ENCODE measurements at regions not wholly inside any gene's neighbourhood (a gene's known extent, or its start where the extent isn't known, plus 50 kb on each side); places are given as distances from the start of the nearest gene placed in this dataset.

GRCh38 chr2:228653884-228654283, 472.4 kb upstream of the SPHKAP start:
- no peak for DNase-seq (ENCODE audit: low read depth)

DNA sequence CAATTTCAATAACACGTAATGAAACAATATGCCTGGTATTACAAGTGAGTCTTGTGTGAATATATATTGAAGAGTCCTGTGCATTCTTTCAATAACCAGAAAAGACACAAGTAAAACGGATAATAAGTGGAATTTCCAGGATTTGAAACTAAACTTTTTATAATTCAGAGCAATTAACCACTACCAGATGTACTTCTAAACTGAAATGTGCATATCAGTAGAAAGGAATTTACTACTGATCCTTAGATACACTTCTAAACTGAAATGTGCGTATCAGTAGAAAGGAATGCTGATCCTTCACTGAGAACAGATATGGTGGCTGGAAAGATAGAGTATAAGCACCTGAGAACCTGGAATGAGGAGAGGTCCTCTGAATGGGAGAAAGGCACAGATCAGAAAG, 470.9 kb upstream of the SPHKAP start:
- no peak for DNase-seq (ENCODE audit: low read depth)

GRCh38 chr2:228649876-228650275, 468.4 kb upstream of the SPHKAP start:
- DNase-seq (ENCODE audit: low read depth), result no peak

DNA sequence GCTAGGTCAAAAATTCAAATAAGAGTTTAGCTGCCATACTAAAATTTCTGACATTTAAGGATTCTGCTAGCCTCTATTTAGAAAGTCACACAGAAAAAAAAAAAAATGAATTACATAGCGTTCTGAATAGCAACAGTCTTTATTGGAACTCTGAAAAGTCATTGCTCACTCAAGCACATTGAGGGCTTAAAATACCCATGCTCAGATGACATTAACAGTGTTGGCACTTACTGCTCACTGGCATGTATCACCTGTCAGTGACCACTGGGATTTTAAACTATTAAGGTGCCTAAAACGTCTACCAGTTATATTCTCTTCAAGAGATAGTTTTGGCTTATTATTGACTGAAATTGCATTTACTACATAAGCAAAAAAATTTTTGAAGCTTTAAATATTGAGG, 468.0 kb upstream of the SPHKAP start:
- DNase-seq (ENCODE audit: low read depth), result no peak

GRCh38 chr2:228648541-228648940, 467.1 kb upstream of the SPHKAP start:
- DNase-seq (ENCODE audit: low read depth), result no peak

DNA sequence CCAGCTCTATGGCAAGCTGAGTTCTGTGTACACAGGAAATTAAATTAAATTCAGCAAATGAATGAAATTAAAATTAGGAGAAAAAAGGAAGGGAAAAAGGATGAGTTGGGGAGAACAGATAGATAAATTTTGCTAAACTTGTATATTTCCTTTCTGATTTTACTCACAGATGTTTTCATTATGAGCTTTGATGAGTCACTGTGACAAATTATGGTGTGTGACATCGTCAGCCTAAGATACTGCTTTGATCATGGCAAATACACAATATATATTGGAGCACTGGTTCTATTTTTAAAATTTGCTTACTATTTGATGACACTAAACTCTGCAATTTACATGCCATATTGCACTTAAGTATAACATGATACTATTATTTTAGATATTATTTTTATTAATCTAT, 464.6 kb upstream of the SPHKAP start:
- peak; percentile 23 for DNase-seq (ENCODE audit: low read depth)

DNA sequence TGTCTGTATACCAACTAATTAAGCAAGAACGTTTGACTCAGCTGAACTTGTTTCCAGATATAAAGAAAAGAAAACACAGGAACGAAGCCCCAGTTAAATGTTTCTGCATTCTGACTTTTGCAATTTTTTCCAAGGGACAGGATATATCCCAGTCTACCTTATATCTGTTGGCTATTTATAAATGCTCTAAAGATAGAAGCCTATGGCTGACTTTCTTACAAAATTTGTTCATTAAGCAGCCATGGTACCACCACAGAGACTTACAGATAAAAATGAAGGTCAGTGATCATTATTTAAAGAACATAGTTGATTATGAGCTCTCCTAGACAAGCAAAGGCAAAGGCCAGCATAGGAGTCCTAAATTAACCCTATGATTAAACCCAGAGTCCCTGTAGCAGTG, 462.7 kb upstream of the SPHKAP start:
- no peak for DNase-seq (ENCODE audit: low read depth)

DNA sequence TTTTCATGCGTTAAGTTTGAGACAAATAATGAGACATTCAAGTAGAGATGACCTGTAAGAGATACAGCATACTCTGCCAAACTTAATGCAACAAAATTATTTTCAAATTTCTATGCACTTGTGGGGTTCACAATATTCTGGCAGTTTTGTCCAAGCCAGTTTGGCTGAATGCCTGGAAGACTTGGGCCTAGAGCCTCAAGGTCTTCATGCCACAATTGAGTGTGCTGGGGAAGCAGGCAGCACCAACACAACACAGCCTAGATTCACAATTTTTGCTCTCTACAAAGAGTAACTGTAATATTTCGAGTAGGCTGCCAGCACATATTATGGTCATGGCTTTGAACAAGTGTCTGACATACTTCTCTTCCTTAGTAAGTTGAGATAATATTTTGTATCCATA, 461.4 kb upstream of the SPHKAP start:
- DNase-seq (ENCODE audit: low read depth), result no peak

- no peak for DNase-seq (ENCODE audit: low read depth)
Measured at GRCh38 chr2:228630786-228631185, 449.3 kb upstream of the SPHKAP start.

- DNase-seq (ENCODE audit: low read depth), result no peak
Measured at GRCh38 chr2:228629251-228629650, 447.8 kb upstream of the SPHKAP start.

DNA sequence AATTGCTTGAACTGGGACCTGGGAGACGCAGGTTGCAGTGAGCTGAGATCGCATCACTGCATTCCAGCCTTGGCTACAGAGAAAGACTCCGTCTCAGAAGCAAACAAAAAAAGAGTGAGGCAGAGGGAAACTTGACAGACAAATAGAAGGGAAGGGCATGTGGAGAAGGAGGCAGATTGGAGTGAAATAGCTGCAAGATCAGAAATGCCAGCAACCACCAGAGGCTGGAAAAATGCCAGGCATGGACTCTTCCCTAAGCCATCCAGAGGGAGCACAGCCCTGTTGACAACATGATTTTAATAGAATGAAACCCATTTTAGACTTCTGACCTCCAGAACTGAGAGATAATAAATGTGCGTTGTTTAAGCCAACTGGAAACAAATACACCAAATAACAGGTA, 447.2 kb upstream of the SPHKAP start:
- no peak for DNase-seq (ENCODE audit: low read depth)

DNA sequence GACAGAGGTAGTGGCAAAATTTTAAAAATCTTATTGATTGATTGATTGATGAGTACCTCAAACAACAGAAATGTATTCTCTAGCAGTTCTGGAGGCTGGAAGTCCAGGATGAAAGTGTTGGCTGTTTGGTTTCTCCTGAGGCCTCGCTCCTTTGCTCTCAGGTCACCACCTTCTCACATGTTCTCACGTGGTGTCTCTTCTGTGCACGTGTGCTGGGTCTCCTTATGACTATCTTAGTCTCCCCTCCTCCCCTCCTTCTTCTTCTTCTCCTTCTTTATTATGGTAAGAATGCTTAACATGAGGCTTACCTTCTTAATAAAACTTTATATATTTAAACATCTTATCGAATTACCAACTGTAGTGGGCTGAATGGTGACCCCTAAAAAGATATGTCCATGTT, 446.0 kb upstream of the SPHKAP start:
- DNase-seq (ENCODE audit: low read depth), result no peak

DNA sequence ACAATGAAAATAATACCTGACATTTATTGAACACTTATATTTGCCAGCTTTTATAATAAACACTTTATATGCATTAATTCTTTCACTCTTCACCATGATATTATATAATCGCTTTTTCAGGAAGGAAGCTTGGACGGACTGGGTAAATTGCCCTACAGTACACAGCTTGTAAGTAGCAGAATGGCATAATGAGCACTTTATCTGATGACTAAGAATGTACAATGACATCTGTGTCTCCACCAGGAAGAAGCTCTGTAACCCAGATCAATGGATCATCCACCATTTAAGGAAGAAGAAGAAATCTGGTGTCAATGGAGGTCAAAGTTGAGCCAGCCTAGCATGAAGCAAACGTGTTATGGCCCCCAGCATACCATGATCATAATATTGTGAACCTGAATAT, 444.0 kb upstream of the SPHKAP start:
- no peak for DNase-seq (ENCODE audit: low read depth)

DNA sequence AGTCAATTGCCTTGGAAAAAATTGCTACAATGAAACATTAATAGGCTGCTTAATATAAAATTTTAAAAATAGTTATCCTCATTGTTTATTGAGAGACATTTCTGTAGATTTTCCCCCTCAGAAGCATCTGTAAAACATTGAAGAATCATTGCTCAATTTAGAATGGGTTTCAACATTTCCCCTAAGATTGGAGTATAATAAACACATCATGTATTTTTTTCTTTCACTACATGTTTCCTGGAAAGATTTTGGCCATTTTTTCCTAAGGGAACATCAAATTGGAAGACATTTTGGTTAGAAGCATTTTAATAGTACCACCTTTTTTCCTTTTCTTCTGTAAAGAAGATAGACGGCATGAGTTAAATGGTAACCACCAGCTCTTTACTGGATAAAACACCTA, 443.2 kb upstream of the SPHKAP start:
- DNase-seq (ENCODE audit: low read depth), result no peak

- no peak for DNase-seq (ENCODE audit: low read depth)
Measured at GRCh38 chr2:228615496-228615895, 434.0 kb upstream of the SPHKAP start.

GRCh38 chr2:228614741-228615140, 433.3 kb upstream of the SPHKAP start:
- no peak for DNase-seq (ENCODE audit: low read depth)

- peak; percentile 51 for DNase-seq (ENCODE audit: low read depth)
Measured at GRCh38 chr2:228613133-228613850, 431.8 kb upstream of the SPHKAP start.

DNA sequence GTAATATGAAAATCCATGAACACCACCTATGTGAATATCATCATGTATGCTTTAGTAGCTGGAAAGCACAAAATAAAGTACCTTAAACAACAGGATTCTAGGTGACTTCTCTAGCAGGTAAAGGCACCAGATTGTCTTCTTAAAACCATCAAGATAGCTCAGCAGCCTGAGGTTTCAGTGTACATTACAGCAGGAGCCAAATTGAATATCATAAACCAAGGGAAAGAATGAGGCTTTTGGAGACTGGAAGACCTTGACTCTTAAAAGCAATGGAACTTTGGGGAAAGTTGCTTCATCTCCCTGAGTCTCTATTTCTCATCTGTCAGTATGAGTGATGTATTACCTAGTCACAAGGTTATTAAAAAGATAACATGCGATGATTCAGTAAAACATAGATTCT, 429.7 kb upstream of the SPHKAP start:
- no peak for DNase-seq (ENCODE audit: low read depth)

DNA sequence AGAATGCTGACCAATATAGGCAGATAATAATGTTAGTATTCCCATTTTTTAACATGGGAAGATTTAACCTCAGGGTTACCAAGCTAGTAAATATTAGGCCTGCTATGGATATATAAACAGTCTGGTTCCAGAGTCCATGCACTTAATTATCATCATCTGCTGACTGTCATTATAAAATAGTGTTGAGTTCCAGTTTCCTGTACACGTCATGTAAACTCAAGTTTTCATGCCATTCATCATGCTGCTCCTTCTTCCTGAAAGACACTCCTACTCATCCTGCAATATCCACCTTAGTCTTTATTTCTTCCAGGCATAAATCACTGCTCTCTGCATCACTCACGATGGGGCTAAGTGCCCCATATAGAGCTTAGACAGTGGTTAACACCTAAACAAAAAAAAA, 420.8 kb upstream of the SPHKAP start:
- DNase-seq (ENCODE audit: low read depth), result peak; percentile 49

GRCh38 chr2:228600265-228600664, 418.8 kb upstream of the SPHKAP start:
- DNase-seq (ENCODE audit: low read depth), result peak; percentile 81

DNA sequence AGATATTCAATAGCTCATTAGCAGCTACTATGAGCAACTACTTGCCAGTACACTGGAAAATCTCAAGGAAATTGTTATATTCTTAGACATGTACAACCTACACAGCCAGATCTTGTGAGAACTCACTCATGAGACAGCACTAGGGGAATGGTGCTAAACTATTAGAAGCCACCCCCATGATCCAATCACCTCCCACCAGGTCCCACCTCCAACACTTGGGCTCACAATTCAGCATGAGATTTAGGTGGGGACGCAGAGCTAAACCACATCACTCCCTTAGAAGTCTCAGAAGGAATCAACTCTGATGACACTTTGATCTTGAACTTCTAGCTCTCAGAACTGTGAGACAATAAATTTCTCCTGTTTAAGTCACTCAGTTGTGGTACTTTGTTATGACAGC, 418.3 kb upstream of the SPHKAP start:
- peak; percentile 10 for DNase-seq (ENCODE audit: low read depth)

DNA sequence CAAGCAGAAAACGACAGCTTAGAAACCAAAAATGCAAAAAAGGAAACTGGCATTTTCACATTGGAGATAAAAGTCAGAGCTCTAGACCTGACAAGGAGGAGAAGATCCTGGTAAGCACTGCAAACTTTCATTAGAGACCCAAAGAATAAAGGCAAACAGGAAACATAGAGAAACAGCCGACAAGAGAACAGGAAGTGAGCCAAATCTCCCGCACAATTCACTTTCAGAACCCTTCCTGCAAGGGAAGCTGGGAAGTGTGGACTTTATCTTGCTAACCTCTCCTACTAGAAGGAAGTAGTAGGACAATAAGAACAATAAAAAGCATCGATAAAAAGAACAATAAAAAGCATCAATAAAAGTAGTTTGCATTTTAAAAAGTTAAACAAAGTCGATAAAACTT, 417.8 kb upstream of the SPHKAP start:
- DNase-seq (ENCODE audit: low read depth), result no peak

- DNase-seq (ENCODE audit: low read depth), result no peak
Measured at GRCh38 chr2:228597032-228597431, 415.5 kb upstream of the SPHKAP start.

GRCh38 chr2:228594012-228594411, 412.5 kb upstream of the SPHKAP start:
- no peak for DNase-seq (ENCODE audit: low read depth)

GRCh38 chr2:228592925-228593324, 411.4 kb upstream of the SPHKAP start:
- no peak for DNase-seq (ENCODE audit: low read depth)
